ENCODE measurements at regions not wholly inside any gene's neighbourhood (a gene's known extent, or its start where the extent isn't known, plus 50 kb on each side); places are given as distances from the start of the nearest gene placed in this dataset.

DNA sequence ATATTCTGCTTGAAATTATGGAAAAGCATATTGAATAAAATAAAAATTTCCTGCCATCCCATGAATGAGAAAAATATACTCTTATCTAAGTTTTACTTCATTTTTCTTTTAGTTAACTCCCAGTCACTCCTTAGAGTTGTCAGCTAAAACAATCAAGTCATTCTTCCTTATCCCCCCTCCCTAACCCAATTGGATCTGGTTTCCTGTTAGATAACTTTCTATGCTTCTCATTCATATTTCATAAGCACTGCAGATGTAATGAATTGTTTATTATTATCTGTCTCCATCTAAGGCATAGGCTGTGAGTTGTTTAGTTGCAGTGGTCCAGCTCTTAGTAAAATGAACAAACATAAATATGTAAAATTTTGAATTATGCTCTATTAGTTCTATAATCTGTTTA is 244.0 kb upstream of the GCFC2 start:
- TF ChIP-seq CTCF (IDR thresholded peaks at IDR 0.05) (no peak), POLR2A (IDR thresholded peaks at IDR 0.05) (no peak)

Measured in uterus (tissue), 2 donors.